ENCODE measurements at regions not wholly inside any gene's neighbourhood (a gene's known extent, or its start where the extent isn't known, plus 50 kb on each side); places are given as distances from the start of the nearest gene placed in this dataset.

- Histone ChIP-seq H2BK5ac (ENCODE audit: low read length) (no peak overlapping the region), H4K8ac (ENCODE audit: low read depth, low read length) (no peak overlapping the region), H4K91ac (ENCODE audit: low read depth, low read length, poor library complexity) (no peak overlapping the region), H3K14ac (ENCODE audit: low read length) (no peak overlapping the region), H3K36me3 (replicated peaks in 1 of 2; ENCODE audit: control insufficient read depth in 2 of 2, insufficient read depth in 2 of 2, low read length in 2 of 2) (no peaks in the 10 kb centered on the region), H2AK5ac (ENCODE audit: low read depth, low read length) (no peak overlapping the region), H2BK120ac (ENCODE audit: low read depth, low read length) (no peak overlapping the region), H3K27ac (replicated peaks; ENCODE audit: low read length) (no peak overlapping the region), H3K79me1 (ENCODE audit: low read depth, low read length) (no peaks in the 10 kb centered on the region), H2AFZ (ENCODE audit: low read length) (no peak overlapping the region), H3K4ac (ENCODE audit: low read length) (no peak overlapping the region), H3K23ac (ENCODE audit: low read depth, low read length, poor library complexity) (no peak overlapping the region), H3K4me3 (ENCODE audit: low read length in 2 of 2) (no peak overlapping the region), H2BK12ac (ENCODE audit: low read length) (no peak overlapping the region), H3K18ac (ENCODE audit: low read length) (no peak overlapping the region), H2BK15ac (ENCODE audit: low read length) (no peak overlapping the region), H3K9me3 (replicated peaks in 1 of 2; ENCODE audit: control insufficient read depth in 2 of 2, insufficient read depth in 1 of 2, low read depth in 1 of 2, low read length in 2 of 2) (peaks cover 0 to 6% of the 10 kb centered on the region in 2 donors), H3K4me1 (ENCODE audit: control insufficient read depth in 2 of 2, insufficient read depth in 1 of 2, low read depth in 1 of 2, low read length in 2 of 2) (peaks cover 3 to 7% of the 10 kb centered on the region in 2 donors), H3K4me2 (ENCODE audit: insufficient read depth, low read length, poor library complexity, severe bottlenecking) (no peak overlapping the region), H3K9ac (ENCODE audit: low read depth, low read length, poor library complexity) (no peak overlapping the region), H3K27me3 (ENCODE audit: control insufficient read depth in 3 of 3, insufficient read depth in 3 of 3, low read depth in 1 of 3, low read length in 3 of 3) (no peaks in the 10 kb centered on the region)
- no peak for DNase-seq (ENCODE audit: low spot score)
- WGBS, 2 donors (ENCODE audit: extremely low coverage in 2 of 2, insufficient read length in 2 of 2, insufficient replicate concordance in 1 of 2) = no CpG with 5 or more reads among the region's 1 CpG
Observed at GRCh38 chr12:24730489-24730896, 218.4 kb downstream of the BCAT1 start.

- no peak overlapping the region for H4K91ac ChIP-seq (ENCODE audit: low read depth, low read length, poor library complexity)
- peaks cover 4 to 7% of the 10 kb centered on the region in 2 donors for H3K4me1 ChIP-seq (ENCODE audit: control insufficient read depth in 2 of 2, insufficient read depth in 1 of 2, low read depth in 1 of 2, low read length in 2 of 2)
- WGBS, 2 donors (ENCODE audit: extremely low coverage in 2 of 2, insufficient read length in 2 of 2, insufficient replicate concordance in 1 of 2) = no CpG with 5 or more reads among the region's 3 CpGs
- H2AFZ ChIP-seq (ENCODE audit: low read length) = no peak overlapping the region
- no peak overlapping the region for H3K4me3 ChIP-seq (ENCODE audit: low read length in 2 of 2)
- H3K27me3 ChIP-seq (ENCODE audit: control insufficient read depth in 3 of 3, insufficient read depth in 3 of 3, low read depth in 1 of 3, low read length in 3 of 3) = no peaks in the 10 kb centered on the region
- no peak for DNase-seq (ENCODE audit: low spot score)
- no peak overlapping the region for H2AK5ac ChIP-seq (ENCODE audit: low read depth, low read length)
- no peak overlapping the region for H3K27ac ChIP-seq (replicated peaks; ENCODE audit: low read length)
- H4K8ac ChIP-seq (ENCODE audit: low read depth, low read length) = no peak overlapping the region
- H2BK120ac ChIP-seq (ENCODE audit: low read depth, low read length) = no peak overlapping the region
- no peaks in the 10 kb centered on the region for H3K36me3 ChIP-seq (replicated peaks in 1 of 2; ENCODE audit: control insufficient read depth in 2 of 2, insufficient read depth in 2 of 2, low read length in 2 of 2)
- no peak overlapping the region for H2BK12ac ChIP-seq (ENCODE audit: low read length)
- no peak overlapping the region for H3K23ac ChIP-seq (ENCODE audit: low read depth, low read length, poor library complexity)
- H2BK5ac ChIP-seq (ENCODE audit: low read length) = no peak overlapping the region
- H3K14ac ChIP-seq (ENCODE audit: low read length) = no peak overlapping the region
- H3K18ac ChIP-seq (ENCODE audit: low read length) = no peak overlapping the region
- H3K9me3 ChIP-seq (replicated peaks in 1 of 2; ENCODE audit: control insufficient read depth in 2 of 2, insufficient read depth in 1 of 2, low read depth in 1 of 2, low read length in 2 of 2) = peaks cover 2 to 7% of the 10 kb centered on the region in 2 donors
- no peak overlapping the region for H3K4ac ChIP-seq (ENCODE audit: low read length)
- no peak overlapping the region for H2BK15ac ChIP-seq (ENCODE audit: low read length)
- no peak overlapping the region for H3K9ac ChIP-seq (ENCODE audit: low read depth, low read length, poor library complexity)
- no peaks in the 10 kb centered on the region for H3K79me1 ChIP-seq (ENCODE audit: low read depth, low read length)
- H3K4me2 ChIP-seq (ENCODE audit: insufficient read depth, low read length, poor library complexity, severe bottlenecking) = no peak overlapping the region
Observed at GRCh38 chr12:24728826-24729225, 220.1 kb downstream of the BCAT1 start.

DNA sequence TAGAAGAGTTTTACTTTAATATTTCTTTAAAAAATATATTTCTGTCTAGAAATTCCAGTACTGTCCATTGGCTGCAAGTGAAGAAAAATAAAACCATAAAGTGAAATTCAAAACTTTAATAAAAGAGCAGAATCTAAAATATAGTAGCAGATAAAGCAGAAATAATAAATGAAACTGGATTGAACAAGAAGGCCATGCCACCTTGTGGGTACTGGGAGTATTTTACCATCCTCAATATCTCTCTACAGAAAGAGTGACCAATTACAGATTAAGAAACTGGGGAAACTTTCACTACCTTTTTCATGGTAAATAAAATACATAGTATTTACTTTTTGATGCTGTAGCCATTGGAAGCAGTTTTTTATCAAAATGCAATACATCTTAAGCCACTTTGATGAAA lies 220.5 kb downstream of the BCAT1 start:
- Histone ChIP-seq H2AFZ (ENCODE audit: low read length) (no peak overlapping the region), H3K4me1 (ENCODE audit: control insufficient read depth in 2 of 2, insufficient read depth in 1 of 2, low read depth in 1 of 2, low read length in 2 of 2) (peaks cover 4 to 7% of the 10 kb centered on the region in 2 donors), H3K23ac (ENCODE audit: low read depth, low read length, poor library complexity) (no peak overlapping the region), H3K36me3 (replicated peaks in 1 of 2; ENCODE audit: control insufficient read depth in 2 of 2, insufficient read depth in 2 of 2, low read length in 2 of 2) (no peaks in the 10 kb centered on the region), H2BK15ac (ENCODE audit: low read length) (no peak overlapping the region), H3K27ac (replicated peaks; ENCODE audit: low read length) (no peak overlapping the region), H3K9ac (ENCODE audit: low read depth, low read length, poor library complexity) (no peak overlapping the region), H3K27me3 (ENCODE audit: control insufficient read depth in 3 of 3, insufficient read depth in 3 of 3, low read depth in 1 of 3, low read length in 3 of 3) (no peaks in the 10 kb centered on the region), H3K4ac (ENCODE audit: low read length) (no peak overlapping the region), H3K9me3 (replicated peaks in 1 of 2; ENCODE audit: control insufficient read depth in 2 of 2, insufficient read depth in 1 of 2, low read depth in 1 of 2, low read length in 2 of 2) (peaks cover 2 to 7% of the 10 kb centered on the region in 2 donors), H2BK12ac (ENCODE audit: low read length) (no peak overlapping the region), H4K91ac (ENCODE audit: low read depth, low read length, poor library complexity) (no peak overlapping the region), H3K14ac (ENCODE audit: low read length) (no peak overlapping the region), H2BK120ac (ENCODE audit: low read depth, low read length) (no peak overlapping the region), H3K4me3 (ENCODE audit: low read length in 2 of 2) (no peak overlapping the region), H3K79me1 (ENCODE audit: low read depth, low read length) (no peaks in the 10 kb centered on the region), H3K18ac (ENCODE audit: low read length) (no peak overlapping the region), H4K8ac (ENCODE audit: low read depth, low read length) (no peak overlapping the region), H3K4me2 (ENCODE audit: insufficient read depth, low read length, poor library complexity, severe bottlenecking) (no peak overlapping the region), H2AK5ac (ENCODE audit: low read depth, low read length) (no peak overlapping the region), H2BK5ac (ENCODE audit: low read length) (no peak overlapping the region)
- no peak for DNase-seq (ENCODE audit: low spot score)

DNA sequence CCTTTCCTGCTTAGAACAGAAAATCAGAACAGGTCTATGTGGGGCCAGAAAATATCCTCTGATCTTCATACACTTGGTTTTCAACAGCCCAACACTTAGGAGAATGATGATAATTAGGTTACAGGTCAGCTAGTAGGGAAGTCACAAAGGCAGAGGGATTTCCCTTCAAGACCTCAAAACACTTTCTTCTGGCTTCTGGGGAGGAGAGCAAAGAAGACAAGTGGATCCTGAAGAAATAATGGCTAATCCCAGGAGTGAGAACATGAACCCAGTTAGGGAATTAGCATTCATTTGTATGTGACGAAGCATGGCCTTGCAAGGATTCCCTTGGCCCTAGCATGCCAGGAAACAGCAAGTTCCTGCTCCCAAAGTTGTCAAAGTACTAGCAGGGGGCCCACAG lies 223.3 kb downstream of the BCAT1 start:
- Histone ChIP-seq H3K27ac (replicated peaks; ENCODE audit: low read length) (no peak overlapping the region), H3K14ac (ENCODE audit: low read length) (no peak overlapping the region), H3K79me1 (ENCODE audit: low read depth, low read length) (no peaks in the 10 kb centered on the region), H3K4me3 (ENCODE audit: low read length in 2 of 2) (no peak overlapping the region), H2BK120ac (ENCODE audit: low read depth, low read length) (no peak overlapping the region), H3K4me1 (ENCODE audit: control insufficient read depth in 2 of 2, insufficient read depth in 1 of 2, low read depth in 1 of 2, low read length in 2 of 2) (peaks cover 0 to 4% of the 10 kb centered on the region in 2 donors), H3K9me3 (replicated peaks in 1 of 2; ENCODE audit: control insufficient read depth in 2 of 2, insufficient read depth in 1 of 2, low read depth in 1 of 2, low read length in 2 of 2) (peaks cover 5 to 12% of the 10 kb centered on the region in 2 donors), H3K36me3 (replicated peaks in 1 of 2; ENCODE audit: control insufficient read depth in 2 of 2, insufficient read depth in 2 of 2, low read length in 2 of 2) (no peaks in the 10 kb centered on the region), H3K18ac (ENCODE audit: low read length) (peak overlapping the region; percentile 46), H3K23ac (ENCODE audit: low read depth, low read length, poor library complexity) (no peak overlapping the region), H2AFZ (ENCODE audit: low read length) (peak overlapping the region; percentile 32), H3K27me3 (ENCODE audit: control insufficient read depth in 3 of 3, insufficient read depth in 3 of 3, low read depth in 1 of 3, low read length in 3 of 3) (no peaks in the 10 kb centered on the region), H4K91ac (ENCODE audit: low read depth, low read length, poor library complexity) (no peak overlapping the region), H2BK5ac (ENCODE audit: low read length) (no peak overlapping the region), H2AK5ac (ENCODE audit: low read depth, low read length) (no peak overlapping the region), H4K8ac (ENCODE audit: low read depth, low read length) (no peak overlapping the region), H3K9ac (ENCODE audit: low read depth, low read length, poor library complexity) (no peak overlapping the region), H2BK15ac (ENCODE audit: low read length) (no peak overlapping the region), H2BK12ac (ENCODE audit: low read length) (no peak overlapping the region), H3K4ac (ENCODE audit: low read length) (no peak overlapping the region), H3K4me2 (ENCODE audit: insufficient read depth, low read length, poor library complexity, severe bottlenecking) (no peak overlapping the region)
- WGBS, 2 donors (ENCODE audit: extremely low coverage in 2 of 2, insufficient read length in 2 of 2, insufficient replicate concordance in 1 of 2) = no CpG with 5 or more reads among the region's 1 CpG
- DNase-seq (ENCODE audit: low spot score) = no peak
